Astrocyte (in vitro differentiated cells and primary cell): ENCODE measurements at regions not wholly inside any gene's neighbourhood (a gene's known extent, or its start where the extent isn't known, plus 50 kb on each side); places are given as distances from the start of the nearest gene placed in this dataset.

Experiments
- CTCF ChIP-seq: IDR thresholded peaks from 2 replicates; pipeline ENCODE4 v1.5.1; 2011; ENCODE audit warnings: low read depth, mild to moderate bottlenecking, inconsistent platforms, low read length, moderate library complexity; ENCODE audit not compliant: insufficient read depth
- EZH2 ChIP-seq: IDR thresholded peaks from 2 replicates; pipeline ENCODE4 v1.6.1; 2012; ENCODE audit warnings: mild to moderate bottlenecking, low read length, inconsistent platforms; ENCODE audit not compliant: insufficient read depth

DNA sequence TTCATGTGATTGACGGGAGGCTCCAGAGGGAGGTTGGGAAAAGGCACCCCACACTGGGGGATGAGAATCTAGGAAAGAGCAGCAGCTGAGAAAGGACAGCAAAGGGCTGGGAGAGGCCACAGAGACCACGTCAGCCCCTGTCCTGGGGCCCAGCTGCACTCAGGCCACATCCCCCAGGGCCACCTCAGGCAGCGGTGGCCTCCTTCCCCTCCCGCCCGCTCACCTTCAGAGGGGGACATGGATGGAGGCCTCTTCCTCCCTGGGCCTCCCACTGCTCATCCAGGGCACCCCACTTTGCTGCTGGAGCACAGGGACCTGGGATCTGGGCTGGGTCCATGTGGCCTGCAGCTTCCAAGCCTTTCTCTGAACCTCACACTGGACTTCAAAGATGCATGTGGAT lies 199.8 kb upstream of the HDAC4 start:
- TF ChIP-seq CTCF: no peak
- TF ChIP-seq EZH2: no peak
